Heart left ventricle (tissue), 16 donors: ENCODE measurements at regions not wholly inside any gene's neighbourhood (a gene's known extent, or its start where the extent isn't known, plus 50 kb on each side); places are given as distances from the start of the nearest gene placed in this dataset.
"Not testable (repeated sequence)": the region's sequence is repeated elsewhere in the genome, so short reads cannot be mapped to it uniquely, and the experiment has no call there.

Experiments used
- ATAC-seq, 4 donors: fragments of 200-7000 bp; cut with Tn5 transposase; one replicate each; pipeline ENCODE4 v1.9.1; 2020 to 2022; ENCODE audit warnings: moderate library complexity in 4 of 4, mild to moderate bottlenecking in 3 of 4, moderate number of reproducible peaks in 1 of 4
- DNase-seq, 5 donors: peaks; one replicate each; pipeline ENCODE4 v3.0.0-alpha.2; 2020
- H3K27ac ChIP-seq, 12 donors: fragments of 200-600 bp; sonication (generic) in 4 of 12; one replicate each; pipeline versions ENCODE4 v1.5.0 to v1.8.0; 2016 to 2022; ENCODE audit warnings: mild to moderate bottlenecking in 2 of 12
- H3K27me3 ChIP-seq, 9 donors: fragments of 200-600 bp; sonication (generic) in 2 of 9; one replicate each; pipeline versions ENCODE4 v1.5.1 to v1.8.0; 2016 to 2022; ENCODE audit warnings: mild to moderate bottlenecking in 3 of 9
- H3K36me3 ChIP-seq, 9 donors: fragments of 200-600 bp; sonication (generic) in 2 of 9; one replicate each; pipeline versions ENCODE4 v1.5.0 to v1.8.0; 2018 to 2022; ENCODE audit warnings: mild to moderate bottlenecking in 2 of 9
- H3K4me1 ChIP-seq, 12 donors: fragments of 200-600 bp; sonication (generic) in 4 of 12; one replicate each; pipeline versions ENCODE4 v1.5.0 to v1.8.0; 2016 to 2022; ENCODE audit warnings: mild to moderate bottlenecking in 3 of 12
- H3K4me3 ChIP-seq, 12 donors: fragments of 200-600 bp; sonication (generic) in 4 of 12; one replicate each; pipeline versions ENCODE4 v1.5.0 to v1.8.0; 2017 to 2022; ENCODE audit warnings: mild to moderate bottlenecking in 9 of 12, moderate library complexity in 4 of 12
- H3K9me3 ChIP-seq, 12 donors: fragments of 200-600 bp; sonication (generic) in 4 of 12; one replicate each; pipeline versions ENCODE4 v1.5.0 to v1.8.0; 2016 to 2022; ENCODE audit warnings: mild to moderate bottlenecking in 1 of 12
- POLR2A ChIP-seq, 2 donors: fragments of 450-650 bp; IDR thresholded peaks; one replicate each; pipeline ENCODE4 v1.6.1; 2017; ENCODE audit warnings: antibody characterized with exemption in 2 of 2, mild to moderate bottlenecking in 2 of 2, moderate library complexity in 2 of 2
- WGBS, 4 donors: extraction: QIAGEN DNeasy Blood & Tissue Kit in 2 of 4; methylation state at CpG; one replicate each; pipeline versions ENCODE4 v1.1.5 to v1.1.7; 2013 to 2018; 5-methylcytosine and 5-hydroxymethylcytosine counted together
- intact Hi-C, 10 donors: fragments of 100-400 bp; cut with DNase I; formaldehyde crosslinking; loops; one replicate each; pipeline versions ENCODE4 v1.11.1 to v1.14.2; 2022
- TF ChIP-seq, protein P1 (sequence below), 12 donors: fragments of 200-600 bp; sonication (generic) in 4 of 12; IDR thresholded peaks; one replicate each; pipeline versions ENCODE4 v1.5.0 to v1.8.0; 2018 to 2022; ENCODE audit warnings: antibody characterized with exemption in 12 of 12, mild to moderate bottlenecking in 5 of 12
- donor health status: ischemic (EF 13 %, LVEDD 7.1; RV severe dilation, severe dysfunction).
- donor health status: healthy with polysubstance abuse.
- donor health status: DM: no; HTN: yes; CAD: no.
- donor health status: DM: no; HTN: no; CAD: no.
- donor health status: ischemic (EF 25% LVEDD 6.9; RV normal size, moderate dysfunction).
- donor health status: ischemic (EF 25% LVEDD 5.7; RV mildly dilated, moderate dysfunction).
- donor health status: healthy.
- donor health status: DM: yes; HTN: yes; CAD: no.
- donor health status: ischemic (EF 35%, LVEDD 5.7; RV mildly dilated, moderate dysfunction).
- donor health status: nonischemic (EF 11% LVEDD 7.7; RV severe dilation, severe dysfunction).
- donor health status: DM: yes; HTN: yes; CAD: no.
- donor health status: PGD.
- donor health status: ischemic (EF 29% LVEDD 5.4; RV normal size, mild dysfunction).
- donor health status: nonischemic (EF 23%, LVEDD 6.1; RV moderate dilation, normal function).

DNA sequence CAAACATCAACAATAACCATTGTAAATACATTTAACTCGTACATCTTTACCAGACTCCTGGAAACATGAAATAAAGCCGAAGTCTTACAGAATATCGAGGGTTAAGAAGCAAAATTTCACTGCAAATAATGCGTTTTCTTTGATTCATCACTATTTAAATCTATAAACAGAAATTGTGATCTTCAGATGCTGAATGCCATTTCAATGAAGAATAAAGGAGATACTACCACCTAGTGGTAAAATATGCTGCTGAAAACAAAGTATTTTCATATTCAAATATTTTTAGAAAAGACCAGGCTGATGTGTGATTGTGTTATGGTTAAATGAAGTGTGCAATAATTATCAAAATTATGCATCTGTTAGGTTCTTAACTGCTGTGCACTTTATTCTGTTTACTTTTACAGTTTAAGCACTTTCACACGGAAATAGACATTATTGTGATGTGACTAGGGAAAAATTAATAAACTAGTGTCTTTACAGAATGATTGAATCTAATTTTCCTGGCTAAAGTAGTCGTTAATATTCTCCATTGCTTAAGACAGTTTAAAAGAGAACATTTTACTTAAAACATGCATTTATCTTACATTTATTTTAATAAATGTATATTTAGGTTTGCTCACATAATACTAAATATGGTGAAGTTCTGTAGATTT lies 1093.1 kb downstream of the MRPL39 start:
- Histone ChIP-seq H3K4me3 (no peak overlapping the region), H3K27me3 (no peaks in the 10 kb centered on the region), H3K36me3 (no peaks in the 10 kb centered on the region), H3K27ac (no peak overlapping the region), H3K9me3 (no peaks in the 10 kb centered on the region), H3K4me1 (no peaks in the 10 kb centered on the region)
- WGBS, 4 donors, result 33 to 37% (median 35%) methylated on average over 6 of the region's 6 CpGs
- TF ChIP-seq POLR2A (IDR thresholded peaks at IDR 0.05), result no peak
- TF ChIP-seq, protein P1, sequence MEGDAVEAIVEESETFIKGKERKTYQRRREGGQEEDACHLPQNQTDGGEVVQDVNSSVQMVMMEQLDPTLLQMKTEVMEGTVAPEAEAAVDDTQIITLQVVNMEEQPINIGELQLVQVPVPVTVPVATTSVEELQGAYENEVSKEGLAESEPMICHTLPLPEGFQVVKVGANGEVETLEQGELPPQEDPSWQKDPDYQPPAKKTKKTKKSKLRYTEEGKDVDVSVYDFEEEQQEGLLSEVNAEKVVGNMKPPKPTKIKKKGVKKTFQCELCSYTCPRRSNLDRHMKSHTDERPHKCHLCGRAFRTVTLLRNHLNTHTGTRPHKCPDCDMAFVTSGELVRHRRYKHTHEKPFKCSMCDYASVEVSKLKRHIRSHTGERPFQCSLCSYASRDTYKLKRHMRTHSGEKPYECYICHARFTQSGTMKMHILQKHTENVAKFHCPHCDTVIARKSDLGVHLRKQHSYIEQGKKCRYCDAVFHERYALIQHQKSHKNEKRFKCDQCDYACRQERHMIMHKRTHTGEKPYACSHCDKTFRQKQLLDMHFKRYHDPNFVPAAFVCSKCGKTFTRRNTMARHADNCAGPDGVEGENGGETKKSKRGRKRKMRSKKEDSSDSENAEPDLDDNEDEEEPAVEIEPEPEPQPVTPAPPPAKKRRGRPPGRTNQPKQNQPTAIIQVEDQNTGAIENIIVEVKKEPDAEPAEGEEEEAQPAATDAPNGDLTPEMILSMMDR (IDR thresholded peaks at IDR 0.05), result peak; percentile 23 to 66 (median 44)
- intact Hi-C loops, result loop anchor here in 5 of 10 donors (5.0 to 10.0 kb wide), 2 partner anchors 659 to 662 kb away; no protein-coding TSS in a partner anchor
- ATAC-seq (no peak), DNase-seq (no peak)

GRCh38 chr21:24509131-24509530 lies 1098.2 kb downstream of the MRPL39 start:
- H3K36me3 ChIP-seq, result no peaks in the 10 kb centered on the region
- no peak overlapping the region for H3K27ac ChIP-seq
- no peak for ATAC-seq
- no peak overlapping the region for H3K4me3 ChIP-seq
- 86 to 93% (median 91%) methylated on average over 1 of the region's 1 CpG for WGBS, 4 donors
- H3K4me1 ChIP-seq, result no peaks in the 10 kb centered on the region
- TF ChIP-seq POLR2A (IDR thresholded peaks at IDR 0.05), result no peak
- TF ChIP-seq, protein P1 (IDR thresholded peaks at IDR 0.05), result no peak
- intact Hi-C loops, result no loop called here
- DNase-seq, result no peak
- H3K27me3 ChIP-seq, result no peaks in the 10 kb centered on the region
- peaks cover 0 to 10% (median 0%) of the 10 kb centered on the region in 12 donors for H3K9me3 ChIP-seq

- WGBS, 4 donors, result 49 to 70% (median 63%) methylated on average over 1 of the region's 1 CpG
- Histone ChIP-seq H3K27ac (no peak overlapping the region), H3K9me3 (peaks cover 0 to 5% (median 0%) of the 10 kb centered on the region in 12 donors), H3K4me3 (no peak overlapping the region), H3K27me3 (no peaks in the 10 kb centered on the region), H3K36me3 (no peaks in the 10 kb centered on the region), H3K4me1 (no peaks in the 10 kb centered on the region)
- intact Hi-C loops, result no loop called here
- TF ChIP-seq, protein P1 (IDR thresholded peaks at IDR 0.05), result no peak
- DNase-seq (no peak), ATAC-seq (no peak)
These were observed 1120.3 kb downstream of the MRPL39 start for GRCh38 chr21:24486973-24487372.

GRCh38 chr21:24483361-24483760 lies 1123.9 kb downstream of the MRPL39 start:
- H3K9me3 ChIP-seq, H3K4me3 ChIP-seq, ATAC-seq, intact Hi-C loops, DNase-seq, H3K27ac ChIP-seq, H3K27me3 ChIP-seq, H3K4me1 ChIP-seq, H3K36me3 ChIP-seq: not testable (repeated sequence)
- WGBS, 4 donors, result 68 to 83% (median 77%) methylated on average over 1 of the region's 1 CpG

DNA sequence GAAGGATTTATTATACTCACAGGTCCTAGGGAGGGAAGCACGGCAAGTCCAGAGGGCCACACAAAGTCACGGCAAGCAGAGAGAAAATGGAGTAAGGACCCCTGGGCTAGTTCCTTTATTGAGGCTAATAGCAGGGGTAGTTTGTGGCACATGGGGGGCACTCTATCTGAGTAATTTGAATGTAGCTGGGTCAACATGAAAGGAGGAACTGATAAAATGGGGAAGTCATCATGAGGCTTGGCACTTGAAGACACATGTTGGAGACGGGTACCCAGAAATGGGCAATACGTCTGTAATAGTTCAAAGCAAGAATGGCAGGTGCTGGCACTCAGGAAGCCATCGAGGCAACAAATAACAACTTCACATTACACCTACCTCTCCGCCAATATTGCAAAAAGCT lies 1136.4 kb downstream of the MRPL39 start:
- H3K27me3 ChIP-seq, result no peaks in the 10 kb centered on the region
- no peaks in the 10 kb centered on the region for H3K4me1 ChIP-seq
- ATAC-seq (no peak), DNase-seq (no peak)
- 62 to 85% (median 78%) methylated on average over 6 of the region's 6 CpGs for WGBS, 4 donors
- intact Hi-C loops, result no loop called here
- H3K27ac ChIP-seq, result no peak overlapping the region
- H3K4me3 ChIP-seq, result no peak overlapping the region
- H3K36me3 ChIP-seq, result no peaks in the 10 kb centered on the region
- peaks cover 0 to 5% (median 0%) of the 10 kb centered on the region in 12 donors for H3K9me3 ChIP-seq
- no peak for TF ChIP-seq POLR2A (IDR thresholded peaks at IDR 0.05)
- TF ChIP-seq, protein P1 (IDR thresholded peaks at IDR 0.05), result no peak
